ENCODE measurements at regions not wholly inside any gene's neighbourhood (a gene's known extent, or its start where the extent isn't known, plus 50 kb on each side); places are given as distances from the start of the nearest gene placed in this dataset.

DNA sequence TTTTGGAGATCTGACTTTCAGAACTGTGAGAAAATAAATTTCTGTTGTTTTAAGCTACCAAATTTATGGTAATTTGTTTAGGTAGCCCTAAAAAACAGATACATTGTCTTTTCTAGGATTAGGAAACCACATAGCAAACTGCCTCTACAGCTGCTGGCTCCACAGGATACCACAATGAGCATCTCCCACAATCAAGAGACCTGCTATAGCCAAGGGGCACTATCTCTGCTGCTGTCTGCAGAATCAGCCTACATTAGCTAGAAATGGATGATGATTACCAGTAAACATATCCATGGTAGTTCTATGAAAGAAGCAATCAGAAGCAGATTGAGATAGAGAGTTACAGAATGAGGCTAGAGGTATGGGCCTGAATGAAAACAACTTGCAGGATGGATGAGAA lies 244.4 kb upstream of the NDST4 start:
- no peak for DNase-seq (ENCODE audit: low read depth)
- TF ChIP-seq, protein P1, sequence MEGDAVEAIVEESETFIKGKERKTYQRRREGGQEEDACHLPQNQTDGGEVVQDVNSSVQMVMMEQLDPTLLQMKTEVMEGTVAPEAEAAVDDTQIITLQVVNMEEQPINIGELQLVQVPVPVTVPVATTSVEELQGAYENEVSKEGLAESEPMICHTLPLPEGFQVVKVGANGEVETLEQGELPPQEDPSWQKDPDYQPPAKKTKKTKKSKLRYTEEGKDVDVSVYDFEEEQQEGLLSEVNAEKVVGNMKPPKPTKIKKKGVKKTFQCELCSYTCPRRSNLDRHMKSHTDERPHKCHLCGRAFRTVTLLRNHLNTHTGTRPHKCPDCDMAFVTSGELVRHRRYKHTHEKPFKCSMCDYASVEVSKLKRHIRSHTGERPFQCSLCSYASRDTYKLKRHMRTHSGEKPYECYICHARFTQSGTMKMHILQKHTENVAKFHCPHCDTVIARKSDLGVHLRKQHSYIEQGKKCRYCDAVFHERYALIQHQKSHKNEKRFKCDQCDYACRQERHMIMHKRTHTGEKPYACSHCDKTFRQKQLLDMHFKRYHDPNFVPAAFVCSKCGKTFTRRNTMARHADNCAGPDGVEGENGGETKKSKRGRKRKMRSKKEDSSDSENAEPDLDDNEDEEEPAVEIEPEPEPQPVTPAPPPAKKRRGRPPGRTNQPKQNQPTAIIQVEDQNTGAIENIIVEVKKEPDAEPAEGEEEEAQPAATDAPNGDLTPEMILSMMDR (conservative IDR thresholded peaks at IDR 0.05; ENCODE audit: low read depth, low read length) = no peak
- H3K4me3 ChIP-seq (ENCODE audit: low read depth, low read length) = no peak overlapping the region

DNA sequence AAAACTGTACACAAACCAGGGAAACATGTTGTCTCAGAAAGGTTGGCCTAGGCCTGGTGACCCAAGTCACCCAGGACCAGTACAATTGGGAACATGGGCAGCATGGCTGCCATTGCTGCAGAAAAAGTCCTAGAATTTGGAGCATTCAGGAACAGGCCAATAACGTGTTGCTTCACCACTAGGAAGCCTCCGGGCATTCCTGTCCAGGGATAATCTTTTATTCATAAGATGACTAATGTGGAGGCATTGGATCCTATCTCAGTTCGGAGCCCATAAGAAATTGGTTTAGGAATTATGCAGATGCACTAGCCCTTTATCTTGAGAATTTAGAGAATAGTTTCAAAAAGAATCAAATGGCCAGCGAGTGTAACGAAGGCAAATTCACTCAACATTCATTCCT lies 242.8 kb upstream of the NDST4 start:
- TF ChIP-seq, protein P1 (conservative IDR thresholded peaks at IDR 0.05; ENCODE audit: low read depth, low read length) = no peak
- DNase-seq (ENCODE audit: low read depth) = no peak
- H3K4me3 ChIP-seq (ENCODE audit: low read depth, low read length) = no peak overlapping the region

DNA sequence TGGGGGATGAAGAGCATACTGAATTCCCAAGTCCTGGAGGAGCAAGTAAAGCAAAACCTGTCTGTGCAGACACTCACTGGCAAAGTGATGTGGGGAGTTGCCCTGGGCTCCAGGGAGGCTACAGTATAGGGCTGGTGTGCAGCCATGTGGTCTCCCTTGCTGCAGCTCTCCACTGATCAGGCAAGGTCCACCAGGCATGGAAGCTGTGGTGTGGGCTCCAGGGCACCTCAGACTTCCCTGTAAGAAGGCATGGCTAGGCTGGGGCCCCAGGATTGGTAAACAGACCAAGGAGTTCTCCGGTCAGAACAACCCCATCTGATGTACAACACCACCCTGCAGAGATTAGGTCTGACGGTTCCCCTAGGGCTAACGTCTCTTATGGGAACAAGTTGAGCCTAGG lies 241.9 kb upstream of the NDST4 start:
- H3K4me3 ChIP-seq (ENCODE audit: low read depth, low read length) = no peak overlapping the region
- DNase-seq (ENCODE audit: low read depth) = no peak
- TF ChIP-seq, protein P1 (conservative IDR thresholded peaks at IDR 0.05; ENCODE audit: low read depth, low read length) = no peak

DNA sequence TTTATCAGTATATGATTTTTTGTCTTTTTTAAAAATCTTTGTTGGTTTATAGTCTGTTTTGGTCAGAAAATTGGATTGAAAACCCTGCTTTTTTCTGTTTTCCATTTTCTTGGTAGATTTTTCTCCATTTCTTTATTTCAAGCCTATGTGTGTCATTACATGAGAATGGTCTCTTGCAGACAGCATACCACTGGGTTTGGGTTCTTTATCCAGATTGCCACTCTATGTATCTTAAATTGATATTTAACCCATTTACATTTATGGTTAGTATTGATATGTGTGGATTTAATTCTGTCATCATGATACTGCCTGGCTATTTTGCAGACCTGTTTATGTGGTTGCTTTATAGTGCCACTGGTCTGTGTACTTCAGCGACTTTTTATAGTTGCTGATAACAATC lies 239.9 kb upstream of the NDST4 start:
- TF ChIP-seq, protein P1 (conservative IDR thresholded peaks at IDR 0.05; ENCODE audit: low read depth, low read length) = no peak
- no peak for DNase-seq (ENCODE audit: low read depth)

DNA sequence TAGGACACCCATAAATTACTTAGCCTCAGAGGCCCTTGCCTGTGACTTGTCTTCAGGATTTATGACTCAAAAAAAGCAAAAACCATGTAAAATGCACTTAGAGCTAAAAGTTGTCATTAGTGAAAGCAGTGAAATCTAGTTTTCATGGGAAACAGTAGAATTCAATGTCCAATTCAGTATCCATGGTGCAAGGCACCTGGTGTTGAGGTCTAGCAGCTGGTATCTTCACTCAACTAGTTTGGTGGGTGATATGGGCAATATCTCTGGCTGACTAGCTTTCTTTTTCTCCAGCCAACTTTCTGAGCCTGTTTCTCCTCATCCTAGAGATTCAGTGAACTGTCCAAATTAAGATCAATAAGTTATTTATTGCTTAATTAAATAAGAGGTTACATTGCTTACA lies 229.8 kb upstream of the NDST4 start:
- no peak for DNase-seq (ENCODE audit: low read depth)
- no peak overlapping the region for H3K4me3 ChIP-seq (ENCODE audit: low read depth, low read length)
- TF ChIP-seq, protein P1 (conservative IDR thresholded peaks at IDR 0.05; ENCODE audit: low read depth, low read length) = no peak

More for the DNA sequence above, 239.9 kb upstream of the NDST4 start:
- no peak overlapping the region for H3K4me3 ChIP-seq (ENCODE audit: low read depth, low read length)

DNA sequence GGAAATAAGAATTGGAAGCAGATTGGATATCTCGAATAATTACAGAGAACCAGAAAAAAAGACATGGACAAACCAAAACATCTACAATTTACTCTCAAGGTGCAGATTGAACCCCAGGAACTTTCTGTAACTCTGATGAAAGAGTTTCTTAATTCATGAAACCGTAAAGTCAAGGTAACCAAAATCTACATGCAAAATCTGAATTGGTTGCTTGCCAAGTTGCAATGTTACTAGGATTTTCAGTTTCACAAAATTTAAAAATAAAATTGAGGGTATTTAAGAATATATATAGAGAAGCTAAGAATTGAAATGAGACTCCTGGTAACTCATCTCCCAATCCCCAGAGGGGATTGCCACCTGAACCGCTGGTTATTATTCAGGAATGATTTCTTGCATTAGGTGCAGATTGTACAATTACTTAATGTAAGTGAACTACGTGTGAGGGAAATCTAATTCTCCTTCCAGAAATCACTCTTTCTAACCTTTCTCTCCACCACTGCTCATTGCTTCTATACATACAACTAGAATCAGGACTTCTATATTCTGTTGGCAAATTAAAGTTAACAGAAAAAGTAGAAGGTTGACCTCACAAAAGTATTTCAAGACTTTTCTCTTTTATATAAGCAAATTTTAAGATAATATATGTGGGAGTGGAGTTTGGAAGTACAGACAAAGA lies 221.5 kb upstream of the NDST4 start:
- TF ChIP-seq, protein P1 (conservative IDR thresholded peaks at IDR 0.05; ENCODE audit: low read depth, low read length) = no peak
- no peak overlapping the region for H3K4me3 ChIP-seq (ENCODE audit: low read depth, low read length)
- DNase-seq (ENCODE audit: low read depth) = no peak

DNA sequence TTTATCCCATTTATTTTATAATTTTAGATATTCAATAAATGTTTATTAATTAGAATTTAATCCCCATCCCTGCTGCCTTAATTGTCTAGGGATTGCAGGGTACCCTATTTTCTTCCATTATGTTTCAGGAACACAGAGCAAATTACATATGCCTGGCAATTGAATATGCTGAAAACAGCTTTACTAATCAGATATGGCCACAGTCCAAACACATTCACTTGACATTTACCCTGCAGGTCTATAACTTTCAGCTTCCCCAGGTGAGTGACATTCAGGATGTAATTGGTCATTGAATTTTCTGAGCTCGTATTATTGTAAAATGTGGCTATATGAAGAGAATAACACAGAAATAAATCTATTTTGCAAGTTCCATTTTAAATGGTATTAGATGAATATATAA lies 218.7 kb upstream of the NDST4 start:
- TF ChIP-seq, protein P1 (conservative IDR thresholded peaks at IDR 0.05; ENCODE audit: low read depth, low read length) = no peak
- DNase-seq (ENCODE audit: low read depth) = no peak
- no peak overlapping the region for H3K4me3 ChIP-seq (ENCODE audit: low read depth, low read length)

All from epithelial cell of proximal tubule (primary cell).